ENCODE measurements at regions not wholly inside any gene's neighbourhood (a gene's known extent, or its start where the extent isn't known, plus 50 kb on each side); places are given as distances from the start of the nearest gene placed in this dataset.

- TF ChIP-seq CTCF (conservative IDR thresholded peaks at IDR 0.05; ENCODE audit: low read depth in 2 of 2) (no peak), POLR2AphosphoS5 (IDR thresholded peaks at IDR 0.05; ENCODE audit: low read depth) (no peak), EZH2 (IDR thresholded peaks at IDR 0.05; ENCODE audit: low read depth, unreplicated experiment) (no peak), CREB1 (CRISPR knock-in tag; IDR thresholded peaks at IDR 0.05; ENCODE audit: low read depth) (no peak), STAT1 (IDR thresholded peaks at IDR 0.05; ENCODE audit: unreplicated experiment) (no peak), NANOG (IDR thresholded peaks at IDR 0.05; ENCODE audit: borderline replicate concordance) (no peak), ZNF331 (CRISPR knock-in tag; IDR thresholded peaks at IDR 0.05; ENCODE audit: low read depth) (no peak), EZH2phosphoT487 (IDR thresholded peaks at IDR 0.05; ENCODE audit: unreplicated experiment) (no peak)
- TF ChIP-seq, protein P1, sequence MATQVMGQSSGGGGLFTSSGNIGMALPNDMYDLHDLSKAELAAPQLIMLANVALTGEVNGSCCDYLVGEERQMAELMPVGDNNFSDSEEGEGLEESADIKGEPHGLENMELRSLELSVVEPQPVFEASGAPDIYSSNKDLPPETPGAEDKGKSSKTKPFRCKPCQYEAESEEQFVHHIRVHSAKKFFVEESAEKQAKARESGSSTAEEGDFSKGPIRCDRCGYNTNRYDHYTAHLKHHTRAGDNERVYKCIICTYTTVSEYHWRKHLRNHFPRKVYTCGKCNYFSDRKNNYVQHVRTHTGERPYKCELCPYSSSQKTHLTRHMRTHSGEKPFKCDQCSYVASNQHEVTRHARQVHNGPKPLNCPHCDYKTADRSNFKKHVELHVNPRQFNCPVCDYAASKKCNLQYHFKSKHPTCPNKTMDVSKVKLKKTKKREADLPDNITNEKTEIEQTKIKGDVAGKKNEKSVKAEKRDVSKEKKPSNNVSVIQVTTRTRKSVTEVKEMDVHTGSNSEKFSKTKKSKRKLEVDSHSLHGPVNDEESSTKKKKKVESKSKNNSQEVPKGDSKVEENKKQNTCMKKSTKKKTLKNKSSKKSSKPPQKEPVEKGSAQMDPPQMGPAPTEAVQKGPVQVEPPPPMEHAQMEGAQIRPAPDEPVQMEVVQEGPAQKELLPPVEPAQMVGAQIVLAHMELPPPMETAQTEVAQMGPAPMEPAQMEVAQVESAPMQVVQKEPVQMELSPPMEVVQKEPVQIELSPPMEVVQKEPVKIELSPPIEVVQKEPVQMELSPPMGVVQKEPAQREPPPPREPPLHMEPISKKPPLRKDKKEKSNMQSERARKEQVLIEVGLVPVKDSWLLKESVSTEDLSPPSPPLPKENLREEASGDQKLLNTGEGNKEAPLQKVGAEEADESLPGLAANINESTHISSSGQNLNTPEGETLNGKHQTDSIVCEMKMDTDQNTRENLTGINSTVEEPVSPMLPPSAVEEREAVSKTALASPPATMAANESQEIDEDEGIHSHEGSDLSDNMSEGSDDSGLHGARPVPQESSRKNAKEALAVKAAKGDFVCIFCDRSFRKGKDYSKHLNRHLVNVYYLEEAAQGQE (IDR thresholded peaks at IDR 0.05; ENCODE audit: unreplicated experiment), result no peak
These were observed 91.8 kb downstream of the PLEKHG1 start for GRCh38 chr6:150691463-150691862.
